ENCODE measurements at regions not wholly inside any gene's neighbourhood (a gene's known extent, or its start where the extent isn't known, plus 50 kb on each side); places are given as distances from the start of the nearest gene placed in this dataset.

DNA sequence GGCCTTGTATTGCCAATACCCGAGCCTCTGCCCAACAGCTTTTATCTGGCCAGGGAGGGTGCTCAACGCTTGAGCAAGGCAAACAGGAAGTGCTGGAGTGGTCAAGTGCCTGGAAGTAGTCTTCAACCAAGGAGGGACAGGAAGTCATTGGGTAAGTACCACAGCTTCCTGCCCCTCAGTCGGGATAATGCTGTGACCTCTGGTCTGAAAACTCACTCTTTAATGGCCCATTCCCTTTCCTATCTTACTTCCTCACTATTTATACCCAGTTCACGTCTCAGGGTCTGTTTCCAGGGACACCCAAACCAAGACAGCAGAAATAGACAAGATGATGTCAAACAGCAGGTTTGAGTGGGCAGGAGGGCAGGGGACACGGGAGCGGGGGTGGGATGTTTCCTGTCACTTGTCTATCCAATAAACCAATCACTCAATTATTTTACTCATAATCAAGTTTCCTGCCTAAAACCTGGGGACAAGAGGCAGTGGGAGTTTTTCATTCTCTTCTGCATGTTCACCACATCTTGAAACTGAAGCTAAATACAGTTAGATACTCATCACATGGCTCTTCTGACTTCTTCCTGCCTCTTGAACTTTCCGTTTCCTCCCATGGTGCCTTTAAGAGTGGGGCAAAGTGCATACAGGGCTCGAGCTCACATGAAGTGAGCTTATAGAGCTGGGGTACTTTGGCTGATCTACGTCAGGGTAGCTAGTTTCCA, 68.9 kb upstream of the CAB39 start:
- peak; percentile 42 to 64 for DNase-seq

DNA sequence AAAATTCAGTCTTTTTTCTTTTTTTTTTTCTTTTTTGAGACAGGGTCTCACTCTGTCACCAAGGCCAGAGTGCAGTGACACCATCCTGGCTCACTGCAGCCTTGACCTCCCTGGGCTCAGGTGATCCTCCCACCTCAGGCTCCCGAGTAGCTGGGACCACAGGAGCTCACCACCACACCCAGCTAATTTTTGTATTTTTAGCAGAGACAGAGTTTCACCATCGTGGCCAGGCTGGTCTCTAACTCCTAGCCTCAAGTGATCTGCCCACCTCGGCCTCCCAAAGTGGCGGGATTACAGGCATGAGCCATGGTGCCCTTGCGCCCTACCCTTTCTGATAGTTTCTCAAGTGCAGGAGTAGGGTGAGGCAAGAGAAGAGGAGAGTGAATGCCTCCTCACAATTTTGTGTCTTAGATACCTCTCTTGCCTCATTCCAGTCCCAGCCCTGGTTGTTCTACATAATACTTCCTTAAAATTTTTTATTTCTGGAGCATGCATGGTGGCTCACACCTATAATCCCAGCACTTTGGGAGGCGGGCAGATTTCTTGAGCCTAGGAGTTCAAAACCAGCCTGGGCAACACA, 68.2 kb upstream of the CAB39 start:
- no peak for DNase-seq

DNA sequence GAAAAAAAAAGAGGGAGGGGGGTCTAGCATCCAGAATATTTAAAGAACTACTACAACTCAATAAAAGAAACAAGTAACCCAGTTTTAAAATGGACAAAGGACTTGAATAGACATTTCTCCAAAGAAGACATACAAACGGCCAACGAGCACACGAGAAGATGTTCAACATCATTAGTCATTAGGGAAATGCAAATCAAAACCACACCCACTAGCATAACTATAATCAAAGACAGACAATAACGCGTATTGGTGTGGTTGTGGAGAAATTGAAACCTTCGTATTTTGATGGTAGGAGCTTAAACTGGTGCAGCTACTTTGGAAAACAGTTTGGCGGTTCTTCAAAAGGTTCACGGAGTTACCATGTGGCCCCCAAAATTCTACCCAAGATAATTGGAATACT, 64.3 kb upstream of the CAB39 start:
- no peak for DNase-seq

DNA sequence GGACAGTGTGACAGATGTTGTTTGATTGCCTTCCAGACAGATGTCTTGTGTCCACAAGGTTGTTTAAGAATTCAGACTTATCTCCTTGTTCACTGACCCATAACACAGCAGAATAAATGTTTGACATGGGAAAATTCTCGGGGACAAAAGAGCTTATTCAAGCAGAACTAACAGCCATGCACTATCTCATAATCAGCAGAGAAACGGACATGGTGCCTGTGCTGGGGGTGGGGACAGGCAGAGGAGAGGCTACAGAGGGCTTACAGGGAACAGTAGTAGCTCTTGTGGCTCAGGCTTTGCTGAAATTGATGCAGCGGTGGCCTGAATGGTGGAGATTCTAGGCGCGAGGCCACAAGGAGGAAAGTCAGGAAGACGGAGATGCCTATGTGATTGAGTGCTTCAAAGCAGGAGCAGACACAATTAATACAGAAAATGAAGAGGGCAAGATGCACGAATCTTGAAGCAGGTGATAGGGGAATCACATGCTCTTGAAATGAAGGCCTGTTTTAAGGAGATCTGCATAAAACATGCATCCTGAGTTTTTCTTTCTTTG, 62.0 kb upstream of the CAB39 start:
- DNase-seq, result no peak

DNA sequence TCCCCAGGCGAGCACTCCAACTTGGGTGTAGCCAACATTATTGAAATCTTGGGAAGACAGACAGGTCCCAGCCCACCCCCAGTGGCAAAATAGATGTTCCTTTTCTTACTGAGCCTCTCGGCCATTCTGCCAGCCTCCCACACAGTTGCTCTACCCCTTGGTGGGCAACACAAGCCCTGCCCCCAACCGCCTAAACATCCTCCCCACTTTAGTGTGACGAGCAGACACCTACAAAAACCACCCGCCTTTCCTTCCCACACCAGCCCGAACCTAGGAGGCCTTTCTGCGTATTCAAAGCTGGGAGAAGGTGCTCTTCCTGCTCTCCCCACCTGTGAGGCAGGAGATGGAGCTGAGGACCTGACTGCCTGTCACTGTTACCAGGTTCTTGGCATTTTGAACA, 58.6 kb upstream of the CAB39 start:
- no peak for DNase-seq

DNA sequence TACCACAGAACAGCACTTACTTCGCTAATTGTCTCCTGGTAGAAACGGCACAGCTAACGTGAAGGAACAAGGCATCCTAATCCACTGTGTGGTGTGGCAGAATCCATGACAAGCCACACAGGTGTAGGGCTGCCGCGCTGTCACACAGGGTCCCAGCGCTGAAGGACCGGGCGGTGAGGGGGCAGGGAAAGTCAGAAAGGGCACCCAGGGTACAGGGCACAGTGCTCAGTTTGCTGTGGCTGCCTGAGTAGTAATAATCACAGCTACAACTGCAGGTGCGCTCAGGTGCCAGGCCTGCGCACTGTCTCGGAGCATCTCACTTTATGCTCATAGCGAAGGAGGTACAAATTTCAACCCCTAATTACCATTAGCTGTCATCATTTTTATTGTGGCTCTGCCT, 55.2 kb upstream of the CAB39 start:
- no peak for DNase-seq

DNA sequence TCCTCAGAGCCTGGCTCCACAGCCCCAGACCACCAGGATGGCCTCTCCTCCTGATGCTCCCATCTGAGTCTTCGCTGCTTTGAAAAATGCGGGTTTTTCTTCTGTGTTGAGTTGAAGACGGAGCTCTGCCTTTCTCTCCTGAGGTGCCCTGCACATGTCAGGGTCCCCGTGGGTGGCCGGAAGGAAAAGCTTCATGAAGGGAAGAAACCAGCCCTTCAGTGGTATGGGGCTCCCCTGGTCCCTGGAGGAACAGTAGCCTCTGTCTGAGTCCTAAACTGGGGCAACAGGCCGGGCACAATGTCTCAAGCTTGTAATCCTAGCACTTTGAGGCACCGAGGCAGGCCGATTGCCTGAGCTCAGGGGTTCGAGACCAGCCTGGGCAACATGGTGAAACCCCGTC, 54.7 kb upstream of the CAB39 start:
- no peak for DNase-seq

DNA sequence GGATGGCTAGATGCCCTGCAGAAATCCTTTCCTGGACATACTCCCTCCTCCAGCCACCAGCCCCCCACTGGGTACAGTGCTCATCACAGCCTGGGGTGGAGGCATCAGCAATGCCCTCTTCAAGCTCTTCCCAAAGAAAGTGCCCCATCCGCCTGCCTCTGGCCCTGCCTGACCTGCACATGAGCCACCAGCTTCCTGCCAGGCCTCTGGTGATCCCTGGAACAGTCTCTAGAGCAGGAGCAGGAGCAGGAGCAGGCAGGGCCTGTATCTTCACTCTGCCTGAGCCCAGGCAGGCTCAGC, 54.1 kb upstream of the CAB39 start:
- DNase-seq, result no peak

DNA sequence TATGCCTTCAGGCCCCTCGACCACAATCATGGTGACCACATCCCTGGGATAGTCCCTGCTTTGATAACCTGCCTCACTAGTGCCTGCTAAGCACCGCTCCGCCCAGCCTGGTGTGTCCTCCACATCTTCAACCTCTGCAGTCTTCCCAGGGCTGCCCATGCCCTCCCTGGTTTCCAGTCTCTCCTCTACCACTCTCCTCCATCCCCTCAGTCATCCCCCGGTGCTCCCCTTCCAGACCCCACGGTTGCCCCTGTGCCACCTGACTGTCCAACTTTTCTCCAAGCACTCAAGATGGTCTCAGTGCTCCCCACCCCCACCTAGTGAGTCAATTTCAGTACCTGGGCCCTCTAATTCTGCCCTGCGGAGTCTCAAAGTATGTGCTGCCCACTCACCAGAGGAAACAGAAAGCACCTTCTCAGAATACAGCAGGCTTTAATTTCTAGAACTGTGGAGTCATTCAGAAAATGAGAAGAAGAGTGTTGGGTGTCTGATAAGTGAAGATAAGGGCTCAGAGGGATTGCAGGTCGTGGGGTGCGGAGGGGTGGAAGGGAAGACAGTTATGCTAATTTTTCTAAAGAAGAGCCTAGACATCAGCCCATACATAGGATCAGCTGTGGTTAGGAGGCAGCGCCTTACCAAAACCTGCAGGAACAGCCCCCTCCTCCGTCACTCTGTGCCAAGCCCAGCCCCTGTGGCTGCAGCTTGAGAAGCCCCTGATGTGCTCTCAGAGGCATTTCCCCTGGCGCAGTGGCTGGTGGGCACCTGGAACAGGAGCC, 53.6 kb upstream of the CAB39 start:
- DNase-seq, result peak in 1 of 2 donors; percentile 50

DNA sequence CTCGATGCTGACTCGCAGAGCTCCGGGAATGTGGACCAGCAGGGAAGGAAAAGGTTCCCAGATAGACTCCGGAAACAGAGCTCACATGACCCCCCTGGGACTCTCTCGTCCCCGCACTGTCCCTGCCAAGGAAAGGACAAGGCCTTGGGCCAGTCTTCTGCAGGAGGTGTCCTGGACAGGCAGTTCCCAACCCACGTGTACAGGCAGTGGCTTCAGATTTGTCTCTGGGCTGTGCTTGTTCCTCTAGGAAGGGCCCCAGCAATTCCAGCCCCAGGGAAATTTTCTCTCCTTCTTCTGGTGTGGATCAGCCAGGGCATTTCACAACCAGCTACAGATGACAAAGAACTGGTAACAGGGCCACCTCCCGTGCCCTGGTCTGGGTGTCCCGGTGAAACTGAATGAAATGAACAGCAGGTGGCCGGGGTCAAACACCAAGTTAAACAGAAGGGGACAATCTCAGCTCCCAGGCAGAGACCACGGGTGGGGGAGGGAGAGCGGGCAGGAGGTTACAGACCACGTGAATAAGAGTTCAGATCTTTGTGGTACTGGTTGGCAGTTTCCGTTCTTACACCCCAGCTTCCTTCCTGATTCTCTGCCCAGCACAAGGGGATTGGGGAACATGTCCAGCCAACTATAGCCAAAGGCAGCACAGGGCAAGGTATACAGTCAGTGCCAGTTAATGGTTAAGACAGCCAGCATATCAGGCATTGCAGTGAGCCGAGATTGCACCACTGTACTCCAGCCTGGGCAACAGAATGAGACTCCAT, 52.2 kb upstream of the CAB39 start:
- peak; percentile 49 to 63 for DNase-seq

DNA sequence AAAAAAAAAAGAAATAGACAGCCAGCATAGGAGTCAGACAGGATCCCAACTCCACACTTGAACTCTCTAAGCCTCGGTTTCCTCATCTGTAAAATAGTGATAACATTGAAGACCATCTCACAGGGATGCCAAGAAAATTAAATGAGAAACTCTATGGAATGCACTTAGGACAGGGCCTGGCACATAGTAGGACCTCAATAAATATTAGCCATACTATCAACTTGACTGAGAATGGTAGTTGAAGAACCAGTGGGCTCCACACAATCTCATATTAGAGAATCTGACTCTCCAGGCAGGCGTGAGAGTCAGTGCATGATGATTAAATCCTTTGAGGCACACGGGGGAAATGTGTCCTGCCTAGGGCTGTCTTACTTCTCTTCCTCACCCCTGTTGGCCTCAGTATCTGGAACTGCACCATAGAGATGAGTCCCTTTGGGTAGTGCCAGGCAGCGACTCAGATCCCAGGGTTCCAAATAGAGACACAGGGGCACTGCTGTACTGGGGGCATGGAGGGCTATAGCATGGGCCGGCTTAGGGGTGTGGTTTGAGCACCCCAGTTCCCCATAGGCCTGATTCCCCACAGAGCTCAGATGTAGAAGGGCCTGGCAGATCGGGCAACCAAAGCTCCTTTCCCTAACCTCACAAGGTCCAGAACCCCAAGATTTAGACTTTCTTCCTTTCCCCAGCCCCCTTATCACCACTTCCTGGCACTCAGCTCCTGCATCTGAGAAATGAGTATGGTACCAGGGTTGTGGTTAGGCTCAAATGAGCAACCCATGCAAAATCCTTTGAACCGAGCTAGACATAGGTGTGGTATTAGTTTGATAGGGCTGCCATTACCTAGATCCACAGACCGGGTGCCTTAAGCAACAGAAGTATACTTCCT, 51.3 kb upstream of the CAB39 start:
- DNase-seq, result peak in 1 of 2 donors; percentile 81
